ENCODE measurements at regions not wholly inside any gene's neighbourhood (a gene's known extent, or its start where the extent isn't known, plus 50 kb on each side); places are given as distances from the start of the nearest gene placed in this dataset.
"Not testable (repeated sequence)": the region's sequence is repeated elsewhere in the genome, so short reads cannot be mapped to it uniquely, and the experiment has no call there.

GRCh38 chr7:68729371-68729770, 868.9 kb upstream of the AUTS2 start:
- no peak for DNase-seq

DNA sequence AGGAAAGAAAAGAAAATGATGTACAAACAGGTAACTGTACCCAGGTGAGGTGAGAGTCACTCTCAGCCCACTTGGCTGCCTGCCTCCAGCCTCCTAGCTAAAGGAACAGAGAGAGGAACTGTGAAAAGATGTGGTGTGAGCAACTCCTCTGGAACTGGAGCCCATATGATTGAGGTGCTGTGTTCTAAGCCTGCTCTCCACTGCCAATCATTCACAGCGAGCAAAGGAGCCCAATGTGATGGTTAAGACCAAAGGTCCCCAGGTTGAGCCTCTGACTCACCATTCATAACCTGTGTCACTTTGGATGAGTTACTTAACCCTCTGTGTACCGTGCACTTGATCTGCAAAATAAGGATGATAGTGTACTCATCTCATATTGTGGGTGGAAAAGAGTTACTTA, 868.1 kb upstream of the AUTS2 start:
- no peak for DNase-seq

DNA sequence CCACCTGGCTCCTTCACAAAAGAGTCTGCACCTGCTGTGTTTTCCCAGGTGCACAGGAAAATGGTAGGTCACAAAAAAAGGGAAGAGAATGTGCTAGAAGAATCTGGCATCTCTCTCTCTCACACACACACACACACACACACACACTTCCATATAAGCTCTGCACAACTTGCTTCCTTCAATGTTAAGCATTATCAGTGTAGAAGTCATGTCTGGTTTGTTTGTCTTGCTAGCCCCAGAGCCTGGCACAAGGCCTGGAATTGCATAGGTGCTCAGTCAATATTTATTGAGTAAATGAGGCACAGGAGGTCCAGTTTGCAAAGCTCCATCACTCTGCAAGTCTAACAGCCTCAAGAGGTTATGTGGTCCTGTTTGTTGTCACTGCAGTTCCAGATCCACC, 867.3 kb upstream of the AUTS2 start:
- DNase-seq: no peak

DNA sequence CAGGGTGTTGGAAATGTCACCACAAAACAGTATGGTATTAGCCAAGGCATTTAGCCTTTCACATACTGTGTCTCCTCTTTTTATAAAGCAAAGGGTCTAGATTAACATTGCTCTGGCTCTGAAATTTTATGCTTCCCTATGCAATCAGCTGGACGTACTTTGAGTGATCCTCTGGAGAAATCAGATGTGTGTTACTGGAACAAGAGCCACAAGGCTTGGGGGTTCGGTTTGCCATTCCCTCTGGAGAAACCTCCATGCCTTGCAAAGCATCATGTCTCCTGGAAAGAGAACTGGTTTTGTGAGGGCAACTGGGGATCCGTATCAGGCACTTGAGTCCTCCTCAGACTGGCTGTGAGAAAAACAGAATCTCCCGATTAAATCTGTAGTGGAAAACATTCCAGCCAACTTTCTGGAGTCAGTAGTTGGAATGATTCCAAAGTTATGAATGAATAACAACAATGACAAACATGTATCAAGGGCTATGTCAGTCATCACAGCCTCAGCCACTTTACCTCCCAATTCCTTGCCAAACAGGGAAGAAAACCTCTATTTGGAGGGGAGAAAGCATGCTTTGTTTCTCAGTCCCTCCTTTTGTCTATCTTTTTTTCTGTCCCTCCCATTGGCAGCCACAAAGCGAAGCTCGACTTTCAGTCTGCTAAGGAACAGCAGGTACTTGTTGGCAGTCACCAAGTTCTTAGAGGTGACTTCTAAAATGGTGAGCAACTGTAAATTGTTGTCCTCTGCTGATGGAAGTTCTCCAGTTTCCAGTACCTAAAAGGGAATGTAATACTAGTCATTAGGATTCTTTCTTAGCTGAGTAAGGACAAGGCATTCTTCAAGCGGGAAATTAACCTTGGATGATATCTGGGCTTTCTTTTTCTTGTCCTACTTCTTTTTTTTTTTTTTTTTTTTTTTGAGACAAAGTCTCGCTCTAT, 864.8 kb upstream of the AUTS2 start:
- DNase-seq: no peak

GRCh38 chr7:68734431-68734830, 863.8 kb upstream of the AUTS2 start:
- DNase-seq: no peak

DNA sequence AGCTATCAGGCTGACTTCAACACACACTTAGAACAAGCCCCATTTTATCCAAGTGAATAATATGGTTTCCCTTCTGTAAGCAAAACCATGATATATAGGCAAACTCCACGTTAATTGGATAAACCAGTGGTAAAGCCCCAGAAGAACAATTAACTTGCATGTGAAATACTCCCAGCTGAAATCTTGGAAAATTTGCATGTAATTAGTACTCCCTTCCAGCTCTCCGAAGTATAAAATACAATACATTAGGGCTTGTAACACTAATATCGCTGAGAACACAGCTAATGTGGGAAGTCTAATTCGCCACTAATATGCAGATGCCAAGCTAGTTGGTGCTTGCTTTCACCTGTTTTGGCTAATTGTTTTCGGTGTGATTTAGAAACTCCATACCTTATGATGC, 859.0 kb upstream of the AUTS2 start:
- DNase-seq: no peak

GRCh38 chr7:68744036-68744435, 854.2 kb upstream of the AUTS2 start:
- DNase-seq: no peak

DNA sequence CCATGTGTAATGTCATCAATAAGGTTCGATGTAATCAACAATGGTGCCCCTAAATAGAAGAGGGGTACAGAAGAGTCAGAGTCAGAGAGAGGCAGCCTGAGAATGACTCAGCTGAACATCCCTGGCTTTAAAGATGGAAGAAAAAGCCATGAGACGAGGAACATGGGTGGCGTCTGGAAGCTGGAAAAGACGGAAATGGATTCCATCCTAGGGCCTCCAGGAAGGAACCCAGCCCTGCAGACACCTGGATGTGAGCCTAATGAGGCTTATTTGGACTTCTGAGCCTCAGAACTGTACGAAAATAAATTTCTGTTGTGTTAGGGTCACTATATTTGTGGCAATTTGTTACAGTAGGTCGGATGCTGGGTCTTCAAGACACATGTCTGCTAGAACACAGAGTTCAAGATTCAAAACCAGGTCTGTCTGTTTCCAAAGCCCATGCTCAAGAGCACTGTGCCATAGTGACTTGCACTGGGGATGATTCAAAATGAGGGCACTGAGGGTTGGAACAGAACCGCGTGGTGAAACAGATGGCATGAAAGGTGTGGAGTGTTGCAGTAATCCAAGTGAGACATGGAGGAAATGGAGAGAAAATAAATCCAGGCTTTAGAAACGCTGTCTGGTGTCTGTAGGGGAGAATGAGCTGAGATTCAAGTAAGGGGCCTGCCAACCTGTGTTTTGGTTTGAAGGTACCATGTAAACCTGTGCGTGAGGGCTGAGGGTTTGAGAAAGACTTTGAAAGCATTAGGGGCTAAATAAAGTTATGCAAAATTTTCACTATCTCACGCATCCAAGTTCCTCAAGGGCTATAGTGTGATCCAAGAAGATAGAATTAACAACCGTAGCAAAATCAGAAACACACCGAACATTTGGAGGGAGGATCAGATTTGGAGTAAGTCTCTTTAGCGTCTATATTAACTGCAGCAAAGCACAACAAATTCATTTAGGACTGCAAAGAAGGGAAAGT, 849.1 kb upstream of the AUTS2 start:
- DNase-seq: no peak

- no peak for DNase-seq
Observed at GRCh38 chr7:68752485-68753178, 845.6 kb upstream of the AUTS2 start.

DNA sequence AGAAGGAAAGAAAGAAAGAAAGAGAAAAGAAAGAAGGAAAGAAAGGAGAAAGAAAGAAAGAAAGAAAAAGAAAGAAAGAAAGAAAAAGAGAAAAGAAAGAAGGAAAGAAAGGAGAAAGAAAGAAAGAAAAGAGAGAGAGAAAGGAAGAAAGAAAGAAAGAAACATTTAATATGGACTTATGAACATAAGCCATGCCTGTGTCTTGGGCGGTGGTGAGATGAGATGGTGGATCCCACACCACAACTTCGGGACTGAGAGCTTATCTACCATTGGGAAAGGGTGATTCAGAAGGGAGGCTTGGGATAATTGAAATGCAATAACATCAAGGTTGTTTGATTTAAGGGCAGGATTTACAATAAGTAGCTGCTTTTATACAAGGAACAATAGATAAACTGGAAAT, 843.9 kb upstream of the AUTS2 start:
- no peak for DNase-seq

- DNase-seq: no peak
Observed at GRCh38 chr7:68756986-68757495, 841.2 kb upstream of the AUTS2 start.

- no peak for DNase-seq
Observed at GRCh38 chr7:68760556-68760955, 837.7 kb upstream of the AUTS2 start.

- DNase-seq: no peak
Observed at GRCh38 chr7:68767462-68767861, 830.8 kb upstream of the AUTS2 start.

DNA sequence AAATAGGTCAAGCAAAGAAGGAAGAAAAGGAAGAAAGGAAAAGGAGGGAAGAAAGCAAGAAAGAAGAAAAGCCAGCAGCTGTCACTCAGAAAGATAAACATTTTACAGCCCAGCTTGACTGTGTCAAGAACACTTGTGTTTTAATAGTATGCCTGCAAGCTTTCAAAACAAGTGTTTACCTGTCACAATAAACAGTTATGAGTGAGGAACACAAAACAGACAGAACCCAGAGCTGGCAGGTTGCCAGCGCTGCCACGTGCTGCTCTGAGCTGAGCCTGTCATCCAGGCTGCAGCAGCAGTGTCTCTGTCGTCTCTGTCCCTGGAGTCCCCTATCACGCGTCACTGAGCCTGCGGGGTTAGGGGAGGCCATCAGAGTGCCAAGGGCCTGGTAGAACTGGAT, 827.6 kb upstream of the AUTS2 start:
- no peak for DNase-seq

GRCh38 chr7:68776326-68776725, 821.9 kb upstream of the AUTS2 start:
- no peak for DNase-seq

DNA sequence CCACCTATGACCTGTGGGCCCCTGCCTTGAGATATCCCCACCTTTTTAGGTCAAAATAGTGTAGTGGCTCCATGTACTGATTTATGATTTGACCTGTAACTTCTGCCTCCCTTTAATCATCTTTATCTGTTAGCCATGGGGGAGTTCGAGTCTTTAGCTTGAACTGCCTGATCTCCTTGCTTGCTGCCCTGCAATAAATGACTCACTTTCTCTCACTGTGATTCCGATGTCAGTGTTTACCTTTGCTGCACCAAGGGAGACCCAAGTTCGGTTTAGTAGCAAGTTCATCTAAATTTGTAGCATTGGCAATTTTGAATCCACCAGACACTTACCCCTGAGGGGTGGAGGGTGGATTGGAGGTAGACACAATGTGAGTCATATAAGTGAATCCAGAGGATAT, 814.6 kb upstream of the AUTS2 start:
- DNase-seq: no peak

- DNase-seq: no peak
Observed at GRCh38 chr7:68785036-68785435, 813.2 kb upstream of the AUTS2 start.

- no peak for DNase-seq
Observed at GRCh38 chr7:68787566-68787965, 810.7 kb upstream of the AUTS2 start.

GRCh38 chr7:68788529-68788928, 809.7 kb upstream of the AUTS2 start:
- not testable (repeated sequence) for DNase-seq

GRCh38 chr7:68789597-68789996, 808.7 kb upstream of the AUTS2 start:
- DNase-seq: no peak

DNA sequence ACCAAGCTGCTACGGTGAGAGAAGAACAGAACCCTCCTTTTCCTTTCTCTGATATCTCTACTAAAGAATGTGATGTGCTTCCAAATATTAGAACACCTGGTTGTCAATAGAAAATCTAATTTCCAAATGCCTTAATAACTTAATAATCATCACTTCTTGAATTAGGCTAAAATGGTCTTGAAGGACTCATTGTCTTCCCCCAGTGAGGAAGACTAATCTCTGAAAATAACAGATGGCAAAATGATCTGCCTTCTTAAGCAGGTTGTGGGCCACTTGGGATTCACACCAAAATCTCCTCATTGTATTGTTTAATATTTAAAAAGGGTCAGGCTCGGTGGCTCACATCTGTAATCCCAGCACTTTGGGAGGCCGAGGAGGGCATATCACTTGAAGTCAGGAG, 805.9 kb upstream of the AUTS2 start:
- DNase-seq: no peak

GRCh38 chr7:68793513-68793912, 804.8 kb upstream of the AUTS2 start:
- DNase-seq: no peak

- no peak for DNase-seq
Observed at GRCh38 chr7:68800316-68800715, 798.0 kb upstream of the AUTS2 start.

All from activated CD8-positive, alpha-beta memory T cell treated with anti-CD3 and anti-CD28 coated beads for 24 hours (primary cell).